ENCODE measurements at regions not wholly inside any gene's neighbourhood (a gene's known extent, or its start where the extent isn't known, plus 50 kb on each side); places are given as distances from the start of the nearest gene placed in this dataset.

DNA sequence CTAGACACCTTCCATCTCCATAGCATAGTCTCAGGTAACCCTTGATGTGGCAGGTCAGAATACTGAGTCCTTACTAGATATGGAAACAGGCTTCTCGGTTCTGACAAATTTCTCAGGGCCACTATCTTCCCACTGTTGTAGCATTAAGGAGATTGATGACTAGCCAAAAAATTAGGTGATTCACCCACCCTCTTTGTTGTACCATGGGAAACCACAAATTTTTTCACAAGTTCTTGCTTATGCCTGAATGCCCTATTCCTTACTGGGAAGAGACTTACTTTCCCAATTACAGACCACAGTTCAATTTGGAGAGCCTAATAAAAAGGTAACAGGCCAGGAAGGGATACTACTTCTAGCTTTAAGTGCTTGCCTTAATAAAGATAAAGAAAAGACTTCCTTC, 948.8 kb downstream of the GRM8 start:
- no peak for DNase-seq
- Histone ChIP-seq H3K4me1 (no peaks in the 10 kb centered on the region), H3K36me3 (no peaks in the 10 kb centered on the region), H3K27ac (no peak overlapping the region), H3K27me3 (no peaks in the 10 kb centered on the region), H3K4me3 (no peak overlapping the region), H3K9me3 (no peaks in the 10 kb centered on the region)
- TF ChIP-seq POLR2A (IDR thresholded peaks at IDR 0.05), result no peak

DNA sequence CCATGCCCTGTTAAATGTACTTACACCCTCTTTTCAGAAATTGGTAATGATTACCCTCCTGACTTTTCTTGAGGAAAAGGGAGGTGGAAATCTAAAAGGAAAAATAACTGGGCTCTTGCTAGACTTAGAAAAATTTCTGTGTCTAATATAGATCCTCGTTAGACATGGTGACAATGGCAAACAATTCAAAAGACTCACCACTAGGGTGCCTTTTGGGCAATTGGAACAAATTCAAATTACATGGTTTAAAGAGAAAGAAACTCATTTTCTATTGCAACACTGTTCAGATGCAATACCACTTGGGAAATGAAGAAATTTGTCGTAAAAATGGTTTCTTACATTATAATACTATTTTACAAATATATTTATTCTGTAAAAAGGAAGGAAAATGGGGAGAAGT, 950.1 kb downstream of the GRM8 start:
- Histone ChIP-seq H3K27me3 (no peaks in the 10 kb centered on the region), H3K4me1 (no peaks in the 10 kb centered on the region), H3K27ac (no peak overlapping the region), H3K36me3 (no peaks in the 10 kb centered on the region), H3K4me3 (no peak overlapping the region), H3K9me3 (no peaks in the 10 kb centered on the region)
- DNase-seq, result no peak
- TF ChIP-seq, protein P1, sequence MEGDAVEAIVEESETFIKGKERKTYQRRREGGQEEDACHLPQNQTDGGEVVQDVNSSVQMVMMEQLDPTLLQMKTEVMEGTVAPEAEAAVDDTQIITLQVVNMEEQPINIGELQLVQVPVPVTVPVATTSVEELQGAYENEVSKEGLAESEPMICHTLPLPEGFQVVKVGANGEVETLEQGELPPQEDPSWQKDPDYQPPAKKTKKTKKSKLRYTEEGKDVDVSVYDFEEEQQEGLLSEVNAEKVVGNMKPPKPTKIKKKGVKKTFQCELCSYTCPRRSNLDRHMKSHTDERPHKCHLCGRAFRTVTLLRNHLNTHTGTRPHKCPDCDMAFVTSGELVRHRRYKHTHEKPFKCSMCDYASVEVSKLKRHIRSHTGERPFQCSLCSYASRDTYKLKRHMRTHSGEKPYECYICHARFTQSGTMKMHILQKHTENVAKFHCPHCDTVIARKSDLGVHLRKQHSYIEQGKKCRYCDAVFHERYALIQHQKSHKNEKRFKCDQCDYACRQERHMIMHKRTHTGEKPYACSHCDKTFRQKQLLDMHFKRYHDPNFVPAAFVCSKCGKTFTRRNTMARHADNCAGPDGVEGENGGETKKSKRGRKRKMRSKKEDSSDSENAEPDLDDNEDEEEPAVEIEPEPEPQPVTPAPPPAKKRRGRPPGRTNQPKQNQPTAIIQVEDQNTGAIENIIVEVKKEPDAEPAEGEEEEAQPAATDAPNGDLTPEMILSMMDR (IDR thresholded peaks at IDR 0.05), result no peak
- TF ChIP-seq POLR2A (IDR thresholded peaks at IDR 0.05), result no peak

DNA sequence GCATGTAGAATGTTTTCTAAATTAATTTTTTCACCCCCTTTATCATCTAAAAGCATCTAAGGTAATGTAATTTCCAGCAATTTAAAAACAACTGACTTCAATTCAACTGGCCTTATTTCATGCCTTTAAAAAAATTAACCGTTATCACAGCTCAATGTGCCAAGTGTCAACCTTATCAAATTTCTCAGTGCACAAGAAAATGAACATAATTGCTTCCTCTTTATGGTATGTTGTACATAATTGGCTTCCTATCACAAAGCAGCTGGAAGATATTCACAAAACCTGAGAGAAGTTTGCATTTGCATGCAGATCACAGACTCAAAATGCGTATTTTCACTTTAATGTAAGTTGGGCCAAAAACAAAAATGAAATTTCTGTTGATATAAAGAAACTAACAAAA, 966.4 kb downstream of the GRM8 start:
- Histone ChIP-seq H3K27ac (no peak overlapping the region), H3K4me1 (no peaks in the 10 kb centered on the region), H3K4me3 (no peak overlapping the region), H3K36me3 (no peaks in the 10 kb centered on the region), H3K27me3 (no peaks in the 10 kb centered on the region), H3K9me3 (no peaks in the 10 kb centered on the region)
- DNase-seq, result no peak
- TF ChIP-seq, protein P1 (IDR thresholded peaks at IDR 0.05), result no peak
- no peak for TF ChIP-seq POLR2A (IDR thresholded peaks at IDR 0.05)

DNA sequence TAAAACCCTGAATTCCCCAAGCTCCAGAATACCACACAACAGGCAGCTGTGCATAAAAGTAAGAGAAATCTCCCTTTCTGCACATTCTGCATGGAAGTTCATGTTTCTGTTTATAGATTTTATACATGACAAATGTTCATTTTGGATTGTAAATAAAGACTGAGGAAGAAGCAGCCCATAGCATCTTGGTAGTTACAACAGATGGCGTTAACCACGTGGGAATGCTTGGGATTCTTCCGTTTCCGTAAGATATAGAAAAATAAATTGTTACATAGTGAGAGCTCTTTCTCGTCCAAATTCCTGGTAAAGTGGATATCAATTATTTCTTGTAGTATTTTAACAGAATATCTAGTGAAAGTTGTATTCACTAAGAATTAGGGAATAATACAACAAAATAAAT, 1016.5 kb downstream of the GRM8 start:
- peaks cover 0 to 3% (median 0%) of the 10 kb centered on the region in 4 donors for H3K9me3 ChIP-seq
- no peaks in the 10 kb centered on the region for H3K36me3 ChIP-seq
- TF ChIP-seq POLR2A (IDR thresholded peaks at IDR 0.05), result no peak
- TF ChIP-seq, protein P1 (IDR thresholded peaks at IDR 0.05), result no peak
- no peaks in the 10 kb centered on the region for H3K27me3 ChIP-seq
- DNase-seq, result no peak
- no peak overlapping the region for H3K27ac ChIP-seq
- no peak overlapping the region for H3K4me3 ChIP-seq
- no peaks in the 10 kb centered on the region for H3K4me1 ChIP-seq

DNA sequence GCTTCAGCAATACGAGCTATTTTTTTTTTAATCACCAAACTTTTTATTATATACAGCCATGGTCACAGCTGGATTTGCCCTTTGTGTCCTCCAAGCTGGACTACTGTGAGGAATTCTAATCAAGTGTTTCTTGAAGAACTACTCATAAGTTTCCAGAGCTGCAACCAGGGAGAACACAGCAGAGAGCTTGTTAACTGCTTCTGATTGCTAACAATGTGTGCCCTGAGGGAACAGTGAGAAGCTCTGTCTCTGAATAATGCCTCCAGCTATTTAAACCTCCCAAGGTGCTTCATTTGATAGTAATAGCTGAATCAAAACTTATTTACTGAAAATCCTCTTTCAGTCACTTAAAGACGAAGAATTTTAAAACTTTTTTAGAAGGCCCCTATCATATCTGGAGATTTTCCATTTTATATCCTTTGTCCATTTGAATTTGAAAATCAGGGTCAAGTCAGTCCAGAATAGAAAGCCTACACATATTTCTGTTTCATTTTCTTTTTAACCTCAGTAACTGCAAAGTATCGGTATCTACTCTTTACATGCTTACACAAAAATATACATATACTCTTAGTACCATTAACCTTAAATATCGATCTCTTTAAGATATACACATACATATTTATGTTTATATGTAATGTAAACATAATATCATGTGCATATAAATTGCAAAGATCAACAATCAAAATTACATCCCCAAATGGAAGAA, 1024.2 kb downstream of the GRM8 start:
- Histone ChIP-seq H3K4me3 (no peak overlapping the region), H3K9me3 (no peaks in the 10 kb centered on the region), H3K27me3 (no peaks in the 10 kb centered on the region), H3K27ac (no peak overlapping the region), H3K4me1 (no peaks in the 10 kb centered on the region), H3K36me3 (no peaks in the 10 kb centered on the region)
- TF ChIP-seq, protein P1 (IDR thresholded peaks at IDR 0.05), result no peak
- no peak for TF ChIP-seq POLR2A (IDR thresholded peaks at IDR 0.05)
- DNase-seq, result no peak

DNA sequence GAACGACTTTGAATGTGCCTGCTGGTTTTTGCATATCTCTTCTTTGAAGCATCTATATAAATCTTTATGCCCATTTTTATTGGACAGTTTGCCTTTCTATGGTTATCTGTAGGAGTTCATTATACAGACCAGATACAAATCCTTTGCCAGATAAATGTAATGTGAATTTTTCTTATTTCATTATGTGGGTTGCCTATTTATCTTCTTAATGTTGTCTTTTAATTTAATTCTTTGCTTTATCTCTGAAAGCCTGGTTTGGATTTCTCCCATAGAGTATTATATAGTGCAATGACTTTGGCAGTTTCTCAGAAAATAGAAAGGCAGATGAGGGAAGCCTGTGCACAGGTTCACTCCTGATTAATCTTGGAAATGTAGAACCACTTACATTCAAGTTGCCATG, 1025.1 kb downstream of the GRM8 start:
- no peaks in the 10 kb centered on the region for H3K27me3 ChIP-seq
- TF ChIP-seq, protein P1 (IDR thresholded peaks at IDR 0.05), result no peak
- TF ChIP-seq POLR2A (IDR thresholded peaks at IDR 0.05), result no peak
- H3K36me3 ChIP-seq, result no peaks in the 10 kb centered on the region
- H3K4me1 ChIP-seq, result no peaks in the 10 kb centered on the region
- no peak overlapping the region for H3K4me3 ChIP-seq
- no peak overlapping the region for H3K27ac ChIP-seq
- H3K9me3 ChIP-seq, result no peaks in the 10 kb centered on the region
- no peak for DNase-seq
